ENCODE measurements at regions not wholly inside any gene's neighbourhood (a gene's known extent, or its start where the extent isn't known, plus 50 kb on each side); places are given as distances from the start of the nearest gene placed in this dataset.

DNA sequence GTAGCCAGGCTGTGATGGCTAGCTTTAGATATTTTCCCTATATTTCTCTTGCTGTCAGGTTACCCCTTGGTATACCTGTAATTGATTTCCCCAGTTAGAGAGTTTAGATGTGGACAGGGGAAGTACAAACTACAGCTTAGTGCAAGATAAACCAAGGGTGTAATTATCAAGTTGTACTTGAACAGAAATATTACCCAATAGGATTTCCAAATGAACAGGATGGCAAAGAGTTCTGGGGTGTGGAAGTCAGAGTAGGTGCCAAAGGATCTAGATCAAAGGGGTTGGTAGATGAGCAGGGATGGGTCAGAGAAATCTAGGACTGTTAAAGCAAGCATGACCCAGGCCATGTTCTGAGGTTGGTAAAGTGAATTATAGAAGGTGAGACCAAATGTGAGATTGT is 585.2 kb downstream of the CCDC85A start:
- Histone ChIP-seq H4K5ac (ENCODE audit: insufficient read length, low read depth, low read length) (no peak overlapping the region), H3K14ac (ENCODE audit: insufficient read depth, low read length) (no peak overlapping the region), H4K20me1 (ENCODE audit: control insufficient read depth, insufficient read depth, insufficient read length) (no peaks in the 10 kb centered on the region), H3K4me2 (ENCODE audit: insufficient read depth, insufficient read length, low read length) (no peak overlapping the region), H2BK12ac (ENCODE audit: insufficient read length, low read depth, low read length) (no peak overlapping the region), H2BK15ac (ENCODE audit: low read depth, low read length) (no peak overlapping the region), H4K91ac (ENCODE audit: insufficient read length, low read depth, low read length) (no peak overlapping the region), H3K9me3 (ENCODE audit: control insufficient read depth, low read depth, low read length) (no peaks in the 10 kb centered on the region), H2AK5ac (ENCODE audit: insufficient read length, low read length) (no peak overlapping the region), H3K9ac (ENCODE audit: extremely low read depth, insufficient read length, low read length) (no peak overlapping the region), H2BK5ac (ENCODE audit: insufficient read length, low read length) (no peak overlapping the region), H3K27ac (ENCODE audit: insufficient read length, low read depth, low read length) (no peak overlapping the region), H2BK120ac (ENCODE audit: low read depth, low read length, poor library complexity, severe bottlenecking) (no peak overlapping the region), H4K8ac (replicated peaks; ENCODE audit: insufficient read length, low read depth, low read length) (no peak overlapping the region), H3K79me2 (ENCODE audit: insufficient read depth, low read length) (no peaks in the 10 kb centered on the region), H2AFZ (ENCODE audit: low read length) (no peak overlapping the region), H3K27me3 (ENCODE audit: insufficient read depth, low read length) (no peaks in the 10 kb centered on the region), H3K23ac (ENCODE audit: insufficient read length, low read depth, low read length) (no peak overlapping the region), H2BK20ac (ENCODE audit: low read depth, low read length, poor library complexity, severe bottlenecking) (no peak overlapping the region), H3K4ac (ENCODE audit: low read depth, low read length) (no peak overlapping the region), H3K18ac (ENCODE audit: insufficient read length, low read depth, low read length) (no peak overlapping the region), H3K56ac (ENCODE audit: insufficient read length, low read depth, low read length) (no peak overlapping the region), H3T11ph (ENCODE audit: low read length) (no peak overlapping the region), H3K79me1 (ENCODE audit: insufficient read depth, low read depth, low read length, poor library complexity, severe bottlenecking) (no peaks in the 10 kb centered on the region), H3K4me1 (ENCODE audit: insufficient read depth, low read length) (no peaks in the 10 kb centered on the region), H3K23me2 (ENCODE audit: insufficient read length, low read depth, low read length, poor library complexity, severe bottlenecking) (no peaks in the 10 kb centered on the region)
- no peak overlapping the region for H3K4me3 Mint-ChIP-seq
- no peaks in the 10 kb centered on the region for H3K36me3 Mint-ChIP-seq (ENCODE audit: insufficient read depth in 1 of 3, low read depth in 3 of 3)
- H3K27ac Mint-ChIP-seq: no peak overlapping the region
- TF ChIP-seq, protein P1, sequence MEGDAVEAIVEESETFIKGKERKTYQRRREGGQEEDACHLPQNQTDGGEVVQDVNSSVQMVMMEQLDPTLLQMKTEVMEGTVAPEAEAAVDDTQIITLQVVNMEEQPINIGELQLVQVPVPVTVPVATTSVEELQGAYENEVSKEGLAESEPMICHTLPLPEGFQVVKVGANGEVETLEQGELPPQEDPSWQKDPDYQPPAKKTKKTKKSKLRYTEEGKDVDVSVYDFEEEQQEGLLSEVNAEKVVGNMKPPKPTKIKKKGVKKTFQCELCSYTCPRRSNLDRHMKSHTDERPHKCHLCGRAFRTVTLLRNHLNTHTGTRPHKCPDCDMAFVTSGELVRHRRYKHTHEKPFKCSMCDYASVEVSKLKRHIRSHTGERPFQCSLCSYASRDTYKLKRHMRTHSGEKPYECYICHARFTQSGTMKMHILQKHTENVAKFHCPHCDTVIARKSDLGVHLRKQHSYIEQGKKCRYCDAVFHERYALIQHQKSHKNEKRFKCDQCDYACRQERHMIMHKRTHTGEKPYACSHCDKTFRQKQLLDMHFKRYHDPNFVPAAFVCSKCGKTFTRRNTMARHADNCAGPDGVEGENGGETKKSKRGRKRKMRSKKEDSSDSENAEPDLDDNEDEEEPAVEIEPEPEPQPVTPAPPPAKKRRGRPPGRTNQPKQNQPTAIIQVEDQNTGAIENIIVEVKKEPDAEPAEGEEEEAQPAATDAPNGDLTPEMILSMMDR (conservative IDR thresholded peaks at IDR 0.05): no peak
- DNase-seq: no peak
- H3K4me1 Mint-ChIP-seq: no peaks in the 10 kb centered on the region
- H3K9me3 Mint-ChIP-seq: peaks cover 1 to 3% of the 10 kb centered on the region in 2 experiments; a peak in 3 of 5 replicates
- H3K27me3 Mint-ChIP-seq (ENCODE audit: low read depth): no peaks in the 10 kb centered on the region

Data from H9 (cell line).